ENCODE measurements at regions not wholly inside any gene's neighbourhood (a gene's known extent, or its start where the extent isn't known, plus 50 kb on each side); places are given as distances from the start of the nearest gene placed in this dataset.
A peak's percentile ranks its signal among the peaks of the same experiment; 100 is the strongest.

DNA sequence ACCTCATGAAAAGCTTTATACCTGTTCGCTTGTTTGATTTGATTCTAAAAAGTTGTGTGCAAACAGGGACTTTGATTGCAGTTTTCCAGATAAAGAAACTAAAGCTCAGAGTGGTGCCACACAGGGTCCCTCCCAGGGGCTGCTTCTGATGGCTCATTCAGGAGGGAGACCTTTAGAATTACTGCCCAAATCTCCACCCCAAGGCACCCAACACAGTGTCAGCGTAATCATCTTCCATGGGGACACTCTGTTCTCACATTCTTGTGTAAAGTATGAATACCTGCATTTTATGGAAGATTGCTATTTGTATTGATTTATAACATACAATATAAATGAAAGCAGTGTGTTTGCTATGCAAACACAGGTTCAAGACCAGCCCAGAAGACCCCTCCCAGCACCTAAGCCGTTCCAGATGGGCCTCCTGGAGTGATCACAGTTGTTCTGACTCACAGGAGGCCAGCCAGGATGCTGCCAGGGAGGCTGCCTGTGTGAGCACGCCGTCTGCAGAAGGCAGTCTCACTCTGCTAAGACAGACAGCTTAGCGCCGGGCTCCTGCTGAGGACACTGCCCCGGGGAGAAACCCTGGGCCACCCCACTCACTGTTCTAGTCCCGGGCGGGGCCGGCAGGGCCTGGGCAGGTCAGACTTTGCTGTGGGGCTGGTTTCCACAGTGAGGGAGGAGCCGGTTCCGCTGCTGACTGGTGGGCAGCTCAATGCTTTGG, 185.6 kb downstream of the FAM43A start:
- H3K36me3 ChIP-seq (ENCODE audit: control insufficient read depth, insufficient read depth, low read length): no peaks in the 10 kb centered on the region
- 0 out of 2 replicates have a peak, but pooled peaks cover 3% of the 10 kb centered on the region for H3K27me3 ChIP-seq (ENCODE audit: control insufficient read depth, insufficient read depth, low read length)
- no peaks in the 10 kb centered on the region for H4K20me1 ChIP-seq (ENCODE audit: insufficient read depth, low read length)
- H3K4me2 ChIP-seq (ENCODE audit: low read depth, low read length): peak overlapping the region; percentile 24; the same call in 1 of the 2 replicates
- H3K79me1 ChIP-seq (ENCODE audit: low read depth in 1 of 2, low read length in 2 of 2): no peaks in the 10 kb centered on the region
- peak overlapping the region; percentile 76 for H2BK5ac ChIP-seq (ENCODE audit: low read depth, low read length, poor library complexity, severe bottlenecking)
- H4K8ac ChIP-seq (ENCODE audit: low read depth in 2 of 2, low read length in 2 of 2): peak overlapping the region; percentile 81 to 86; a peak in 3 of 4 replicates
- peak overlapping the region; percentile 93 for H4K91ac ChIP-seq (ENCODE audit: insufficient read depth, low read depth, low read length)
- H2BK15ac ChIP-seq (ENCODE audit: low read depth, low read length): peak overlapping the region; percentile 3; the same call in 1 of the 3 replicates
- DNase-seq (peak; percentile 91), ATAC-seq (ENCODE audit: low read depth) (peak; percentile 83)
- ChIA-PET POLR2A (ENCODE audit: unreplicated experiment) (no interaction called here), CTCF (interaction anchor here (0.8 to 1.4 kb wide), 3 partner anchors 8 to 247 kb away, joined by 3 to 4 read pairs (median 4); no protein-coding TSS in a partner anchor)
- 0 out of 2 replicates have a peak, but pooled peaks have one; percentile 31 for TF ChIP-seq FOS (IDR thresholded peaks at IDR 0.05; ENCODE audit: low read depth, low read length)
- TF ChIP-seq, protein P1, sequence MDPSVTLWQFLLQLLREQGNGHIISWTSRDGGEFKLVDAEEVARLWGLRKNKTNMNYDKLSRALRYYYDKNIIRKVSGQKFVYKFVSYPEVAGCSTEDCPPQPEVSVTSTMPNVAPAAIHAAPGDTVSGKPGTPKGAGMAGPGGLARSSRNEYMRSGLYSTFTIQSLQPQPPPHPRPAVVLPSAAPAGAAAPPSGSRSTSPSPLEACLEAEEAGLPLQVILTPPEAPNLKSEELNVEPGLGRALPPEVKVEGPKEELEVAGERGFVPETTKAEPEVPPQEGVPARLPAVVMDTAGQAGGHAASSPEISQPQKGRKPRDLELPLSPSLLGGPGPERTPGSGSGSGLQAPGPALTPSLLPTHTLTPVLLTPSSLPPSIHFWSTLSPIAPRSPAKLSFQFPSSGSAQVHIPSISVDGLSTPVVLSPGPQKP (IDR thresholded peaks at IDR 0.05; ENCODE audit: borderline replicate concordance, low read depth, low read length): no peak
- TF ChIP-seq RAD21 (IDR thresholded peaks at IDR 0.05; ENCODE audit: low read length): peak; percentile 36
- peak; percentile 48; the same call in 1 of the 2 replicates for TF ChIP-seq POLR2A (IDR thresholded peaks at IDR 0.05; ENCODE audit: low read depth, low read length)
- TF ChIP-seq, protein P2, sequence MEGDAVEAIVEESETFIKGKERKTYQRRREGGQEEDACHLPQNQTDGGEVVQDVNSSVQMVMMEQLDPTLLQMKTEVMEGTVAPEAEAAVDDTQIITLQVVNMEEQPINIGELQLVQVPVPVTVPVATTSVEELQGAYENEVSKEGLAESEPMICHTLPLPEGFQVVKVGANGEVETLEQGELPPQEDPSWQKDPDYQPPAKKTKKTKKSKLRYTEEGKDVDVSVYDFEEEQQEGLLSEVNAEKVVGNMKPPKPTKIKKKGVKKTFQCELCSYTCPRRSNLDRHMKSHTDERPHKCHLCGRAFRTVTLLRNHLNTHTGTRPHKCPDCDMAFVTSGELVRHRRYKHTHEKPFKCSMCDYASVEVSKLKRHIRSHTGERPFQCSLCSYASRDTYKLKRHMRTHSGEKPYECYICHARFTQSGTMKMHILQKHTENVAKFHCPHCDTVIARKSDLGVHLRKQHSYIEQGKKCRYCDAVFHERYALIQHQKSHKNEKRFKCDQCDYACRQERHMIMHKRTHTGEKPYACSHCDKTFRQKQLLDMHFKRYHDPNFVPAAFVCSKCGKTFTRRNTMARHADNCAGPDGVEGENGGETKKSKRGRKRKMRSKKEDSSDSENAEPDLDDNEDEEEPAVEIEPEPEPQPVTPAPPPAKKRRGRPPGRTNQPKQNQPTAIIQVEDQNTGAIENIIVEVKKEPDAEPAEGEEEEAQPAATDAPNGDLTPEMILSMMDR (conservative IDR thresholded peaks at IDR 0.05; ENCODE audit: low read depth, low read length): 0 out of 2 replicates have a peak, but pooled peaks have one; percentile 8
- dilution Hi-C loops (cut with HindIII; ENCODE audit: low sequenced_read_pairs, unreplicated experiment) (no loop called here), intact Hi-C loops (cut with micrococcal nuclease) (loop anchor here (2.0 kb wide), 1 partner anchor 247 kb away; no protein-coding TSS in a partner anchor), in situ Hi-C loops (cut with MboI; ENCODE audit: low sequenced_read_pairs) (loop anchor here (25.0 kb wide), 1 partner anchor 534 kb away; no protein-coding TSS in a partner anchor)
- peak overlapping the region; percentile 91 for H2BK20ac ChIP-seq (ENCODE audit: low read depth, low read length)
- peak overlapping the region; percentile 93 for H3K4ac ChIP-seq (ENCODE audit: low read depth, low read length)
- H4K5ac ChIP-seq (ENCODE audit: low read depth, low read length): no peak overlapping the region
- peaks cover 10% of the 10 kb centered on the region for H3K9me1 ChIP-seq (ENCODE audit: insufficient read depth, low read length)
- H2BK120ac ChIP-seq (ENCODE audit: low read depth, low read length): peak overlapping the region; percentile 92
- H3K4me1 ChIP-seq (ENCODE audit: control insufficient read depth, insufficient read depth, low read length): peaks cover 17% of the 10 kb centered on the region
- peak overlapping the region; percentile 96; the same call in 1 of the 2 replicates for H2AK5ac ChIP-seq (ENCODE audit: low read depth, low read length)
- peak overlapping the region; percentile 86 for H3K27ac ChIP-seq (ENCODE audit: insufficient read depth, low read length)
- peak overlapping the region; percentile 86 for H2AFZ ChIP-seq (replicated peaks; ENCODE audit: low read length, poor library complexity)
- peak overlapping the region; percentile 20; the same call in 1 of the 2 replicates for H3K56ac ChIP-seq (ENCODE audit: extremely low read depth, insufficient read depth, low read length)
- H3K23ac ChIP-seq (ENCODE audit: low read depth, low read length): no peak overlapping the region
- H3K18ac ChIP-seq (ENCODE audit: low read depth, low read length): no peak overlapping the region; the same call in 1 of the 2 replicates
- H3K14ac ChIP-seq (replicated peaks; ENCODE audit: low read depth, low read length): 0 out of 2 replicates have a peak overlapping the region, but pooled peaks have one; percentile 34
- 0% methylated on average over 4 of the region's 13 CpGs; no CpG with 5 or more reads in 1 of the 2 experiments for WGBS, 2 experiments (ENCODE audit: extremely low coverage in 2 of 2, insufficient read length in 1 of 2)
- BruUV-seq (replicated peaks): no TSS peak
- H3K4me3 ChIP-seq (ENCODE audit: insufficient read depth, low read depth, low read length): no peak overlapping the region
- H2AK9ac ChIP-seq (replicated peaks; ENCODE audit: low read depth, low read length, poor library complexity): peak overlapping the region; percentile 66
- peaks cover 6% of the 10 kb centered on the region for H3K9me3 ChIP-seq (ENCODE audit: control insufficient read depth, insufficient read depth, low read length)
- peak overlapping the region; percentile 16; the same call in 1 of the 2 replicates for H3K9ac ChIP-seq (ENCODE audit: low read depth, low read length)

All from IMR-90 (cell line).